Superior temporal gyrus (tissue), 1 donor: ENCODE measurements at regions not wholly inside any gene's neighbourhood (a gene's known extent, or its start where the extent isn't known, plus 50 kb on each side); places are given as distances from the start of the nearest gene placed in this dataset.

ENCODE experiments used
- DNase-seq: peaks from one replicate; pipeline ENCODE4 v3.0.0-alpha.2; 2016; ENCODE audit errors: extremely low spot score

- peak; percentile 52 for DNase-seq
Measured at GRCh38 chrX:67780694-67781109, 236.9 kb downstream of the AR start.

- DNase-seq = no peak
Measured at GRCh38 chrX:67781132-67781531, 237.3 kb downstream of the AR start.

- no peak for DNase-seq
Measured at GRCh38 chrX:67784712-67785111, 240.9 kb downstream of the AR start.

- DNase-seq = no peak
Measured at GRCh38 chrX:67787196-67787595, 243.4 kb downstream of the AR start.

DNA sequence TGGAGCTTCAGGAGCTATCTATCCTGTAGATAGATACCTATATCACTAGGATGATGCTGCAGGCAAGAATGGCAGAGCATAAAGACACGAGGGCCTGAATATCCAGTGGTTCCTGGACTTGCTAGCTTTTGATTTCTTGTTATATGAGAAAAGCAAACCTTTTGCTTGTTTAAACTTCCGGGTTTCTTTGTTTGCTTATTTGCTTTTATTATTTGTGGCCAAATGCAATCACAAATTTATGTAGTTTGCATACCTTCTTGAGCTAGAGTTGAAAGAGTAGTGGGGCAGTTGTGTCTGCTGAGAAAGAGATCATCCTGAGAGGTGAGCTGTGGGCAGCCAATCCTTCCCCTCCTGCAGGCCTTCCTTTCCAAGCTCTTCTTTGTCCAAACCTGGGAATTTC is 245.7 kb downstream of the AR start:
- no peak for DNase-seq
